ENCODE measurements at regions not wholly inside any gene's neighbourhood (a gene's known extent, or its start where the extent isn't known, plus 50 kb on each side); places are given as distances from the start of the nearest gene placed in this dataset.

DNA sequence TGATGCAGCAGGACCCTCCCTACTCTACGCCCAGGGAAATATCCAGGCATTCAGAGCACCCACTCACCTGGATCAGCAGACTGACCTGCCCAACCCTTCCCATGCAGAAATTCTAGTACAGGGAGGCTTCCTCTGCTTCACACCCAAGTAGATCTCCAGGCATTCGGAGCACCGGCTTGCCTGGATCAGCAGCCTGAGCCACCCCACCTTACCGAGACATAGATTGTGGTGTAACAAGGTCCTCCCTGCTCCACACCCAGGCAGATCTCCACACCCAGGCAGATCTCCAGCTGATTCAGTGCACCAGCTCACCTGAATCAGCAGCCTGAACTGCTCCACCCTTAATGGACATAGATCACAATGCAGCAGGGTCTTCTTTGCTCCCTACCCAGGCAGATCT lies 215.1 kb upstream of the CPEB2 start:
- TF ChIP-seq, protein P1, sequence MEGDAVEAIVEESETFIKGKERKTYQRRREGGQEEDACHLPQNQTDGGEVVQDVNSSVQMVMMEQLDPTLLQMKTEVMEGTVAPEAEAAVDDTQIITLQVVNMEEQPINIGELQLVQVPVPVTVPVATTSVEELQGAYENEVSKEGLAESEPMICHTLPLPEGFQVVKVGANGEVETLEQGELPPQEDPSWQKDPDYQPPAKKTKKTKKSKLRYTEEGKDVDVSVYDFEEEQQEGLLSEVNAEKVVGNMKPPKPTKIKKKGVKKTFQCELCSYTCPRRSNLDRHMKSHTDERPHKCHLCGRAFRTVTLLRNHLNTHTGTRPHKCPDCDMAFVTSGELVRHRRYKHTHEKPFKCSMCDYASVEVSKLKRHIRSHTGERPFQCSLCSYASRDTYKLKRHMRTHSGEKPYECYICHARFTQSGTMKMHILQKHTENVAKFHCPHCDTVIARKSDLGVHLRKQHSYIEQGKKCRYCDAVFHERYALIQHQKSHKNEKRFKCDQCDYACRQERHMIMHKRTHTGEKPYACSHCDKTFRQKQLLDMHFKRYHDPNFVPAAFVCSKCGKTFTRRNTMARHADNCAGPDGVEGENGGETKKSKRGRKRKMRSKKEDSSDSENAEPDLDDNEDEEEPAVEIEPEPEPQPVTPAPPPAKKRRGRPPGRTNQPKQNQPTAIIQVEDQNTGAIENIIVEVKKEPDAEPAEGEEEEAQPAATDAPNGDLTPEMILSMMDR (IDR thresholded peaks at IDR 0.05), result no peak
- no peak for TF ChIP-seq EZH2 (IDR thresholded peaks at IDR 0.05)
- no peak for TF ChIP-seq EZH2phosphoT487 (IDR thresholded peaks at IDR 0.05)
